Breast epithelium (tissue), 4 donors: ENCODE measurements at regions not wholly inside any gene's neighbourhood (a gene's known extent, or its start where the extent isn't known, plus 50 kb on each side); places are given as distances from the start of the nearest gene placed in this dataset.

Experiments
- DNase-seq, 2 donors: peaks; one replicate each; pipeline ENCODE4 v3.0.0-alpha.2; 2019; ENCODE audit warnings: low spot score in 2 of 2
- H3K27ac ChIP-seq, 2 donors: fragments of 200-600 bp; sonication (generic) in 1 of 2; one replicate each; pipeline ENCODE4 v1.5.1; 2016 to 2019; ENCODE audit warnings: mild to moderate bottlenecking in 1 of 2
- H3K27me3 ChIP-seq, 2 donors: fragments of 200-600 bp; sonication (generic) in 1 of 2; one replicate each; pipeline versions ENCODE4 v1.5.1 to v1.6.0; 2017 to 2019; ENCODE audit warnings: control low read depth in 1 of 2, mild to moderate bottlenecking in 1 of 2
- H3K36me3 ChIP-seq: fragments of 200-600 bp; one replicate; pipeline ENCODE4 v1.5.1; 2019
- H3K4me1 ChIP-seq, 2 donors: fragments of 200-600 bp; sonication (generic); one replicate each; pipeline ENCODE4 v1.5.1; 2016 to 2019; ENCODE audit warnings: control low read depth in 1 of 2
- H3K4me3 ChIP-seq, 3 donors: fragments of 200-600 bp; sonication (generic); 1 replicate in 2 of 3; 2 replicates in 1 of 3; pipeline ENCODE4 v1.5.1; 2016 to 2019; ENCODE audit warnings: mild to moderate bottlenecking in 3 of 3, moderate library complexity in 2 of 3
- H3K9me3 ChIP-seq, 2 donors: fragments of 200-600 bp; sonication (generic) in 1 of 2; one replicate each; pipeline ENCODE4 v1.5.1; 2016 to 2019; ENCODE audit warnings: control low read depth in 1 of 2
- CTCF ChIP-seq, 3 donors: fragments of 450-650 bp; IDR thresholded peaks; one replicate each; pipeline ENCODE4 v1.5.1; 2016 to 2017; ENCODE audit warnings: antibody characterized with exemption in 3 of 3, mild to moderate bottlenecking in 3 of 3, moderate library complexity in 3 of 3
- POLR2A ChIP-seq: fragments of 450-650 bp; IDR thresholded peaks from one replicate; pipeline ENCODE4 v1.6.1; 2016; ENCODE audit warnings: antibody characterized with exemption, mild to moderate bottlenecking, moderate library complexity
- POLR2AphosphoS5 ChIP-seq, 3 donors: sonication (generic); formaldehyde crosslinking; IDR thresholded peaks; one replicate each; pipeline ENCODE4 v1.6.1; 2017; ENCODE audit warnings: antibody characterized with exemption in 3 of 3
- intact Hi-C: fragments of 100-400 bp; cut with DNase I; formaldehyde crosslinking; loops from one replicate; pipeline ENCODE4 v1.15.1; 2023; ENCODE audit warnings: low total_unique reads

- intact Hi-C loops, result loop anchor here (2.0 kb wide), 1 partner anchor 17 kb away; no protein-coding TSS in a partner anchor
- H3K9me3 ChIP-seq, result no peaks in the 10 kb centered on the region
- no peaks in the 10 kb centered on the region for H3K27me3 ChIP-seq
- no peak for DNase-seq
- no peak overlapping the region for H3K4me3 ChIP-seq
- no peaks in the 10 kb centered on the region for H3K36me3 ChIP-seq
- TF ChIP-seq CTCF (IDR thresholded peaks at IDR 0.05) (no peak), POLR2AphosphoS5 (IDR thresholded peaks at IDR 0.05) (no peak), POLR2A (no peak)
- peak overlapping the region in 1 of 2 donors; percentile 5 for H3K27ac ChIP-seq
- peaks cover 0 to 8% of the 10 kb centered on the region in 2 donors for H3K4me1 ChIP-seq
Observed at GRCh38 chr17:17417718-17418181, 59.0 kb upstream of the MED9 start.

GRCh38 chr17:17419166-17419565, 57.6 kb upstream of the MED9 start:
- H3K27me3 ChIP-seq, result no peaks in the 10 kb centered on the region
- H3K27ac ChIP-seq, result peak overlapping the region; percentile 33 to 85
- intact Hi-C loops, result loop anchor here (2.0 kb wide), 1 partner anchor 16 kb away; no protein-coding TSS in a partner anchor
- TF ChIP-seq CTCF (IDR thresholded peaks at IDR 0.05) (no peak), POLR2AphosphoS5 (IDR thresholded peaks at IDR 0.05) (no peak), POLR2A (no peak)
- H3K36me3 ChIP-seq, result no peaks in the 10 kb centered on the region
- H3K4me3 ChIP-seq, result peak overlapping the region in 1 of 3 donors; percentile 12
- DNase-seq, result no peak
- H3K4me1 ChIP-seq, result peaks cover 0 to 8% of the 10 kb centered on the region in 2 donors
- peaks cover 0 to 2% of the 10 kb centered on the region in 2 donors for H3K9me3 ChIP-seq

- TF ChIP-seq POLR2A (no peak), CTCF (IDR thresholded peaks at IDR 0.05) (no peak), POLR2AphosphoS5 (IDR thresholded peaks at IDR 0.05) (no peak)
- Histone ChIP-seq H3K4me3 (peak overlapping the region in 1 of 3 donors; percentile 12), H3K27ac (peak overlapping the region; percentile 33 to 85), H3K9me3 (peaks cover 0 to 7% of the 10 kb centered on the region in 2 donors), H3K4me1 (peaks cover 0 to 6% of the 10 kb centered on the region in 2 donors), H3K36me3 (no peaks in the 10 kb centered on the region), H3K27me3 (no peaks in the 10 kb centered on the region)
- intact Hi-C loops, result loop anchor here (2.0 kb wide), 1 partner anchor 15 kb away; no protein-coding TSS in a partner anchor
- no peak for DNase-seq
Observed at GRCh38 chr17:17419631-17420030, 57.2 kb upstream of the MED9 start.

GRCh38 chr17:17420082-17420481, 56.7 kb upstream of the MED9 start:
- no peak for DNase-seq
- peak overlapping the region; percentile 33 to 85 for H3K27ac ChIP-seq

More at GRCh38 chr17:17420082-17420481, 56.7 kb upstream of the MED9 start:
- Histone ChIP-seq H3K36me3 (no peaks in the 10 kb centered on the region), H3K27me3 (no peaks in the 10 kb centered on the region), H3K4me1 (peaks cover 0 to 1% of the 10 kb centered on the region in 2 donors), H3K4me3 (no peak overlapping the region), H3K9me3 (peaks cover 0 to 11% of the 10 kb centered on the region in 2 donors)
- intact Hi-C loops, result no loop called here
- TF ChIP-seq CTCF (IDR thresholded peaks at IDR 0.05), result no peak
